ENCODE measurements at regions not wholly inside any gene's neighbourhood (a gene's known extent, or its start where the extent isn't known, plus 50 kb on each side); places are given as distances from the start of the nearest gene placed in this dataset.

GRCh38 chr14:101247842-101248725 is 313.2 kb upstream of the DIO3 start:
- TF ChIP-seq EZH2 (IDR thresholded peaks at IDR 0.05) (no peak), POLR2AphosphoS5 (IDR thresholded peaks at IDR 0.05; ENCODE audit: borderline replicate concordance, low read depth, low read length) (no peak), FOXP2 (optimal IDR thresholded peaks at IDR 0.05; ENCODE audit: control extremely low read depth, extremely low read length, insufficient read depth) (no peak)

All from SK-N-MC (cell line).